Pancreas (tissue), 10 donors: ENCODE measurements at regions not wholly inside any gene's neighbourhood (a gene's known extent, or its start where the extent isn't known, plus 50 kb on each side); places are given as distances from the start of the nearest gene placed in this dataset.

ENCODE experiments used
- ATAC-seq, 4 donors: fragments of 200-7000 bp; cut with Tn5 transposase; one replicate each; pipeline versions ENCODE4 v1.8.0 to v1.9.1; 2020; ENCODE audit warnings: mild to moderate bottlenecking in 4 of 4, moderate library complexity in 4 of 4
- DNase-seq, 6 donors: peaks; one replicate each; pipeline ENCODE4 v3.0.0-alpha.2; 2020
- FAIRE-seq: peaks from 2 replicates; lab custom pipeline; 2012; peaks lifted over from hg19 to GRCh38; lab: Jason Lieb, UNC
- H3K27ac ChIP-seq, 4 donors: fragments of 200-600 bp; sonication (generic); 1 replicate in 3 of 4; 2 replicates in 1 of 4; pipeline versions ENCODE4 v1.5.0 to v1.8.0; 2020
- H3K27me3 ChIP-seq, 4 donors: fragments of 200-600 bp; one replicate each; pipeline ENCODE4 v1.8.0; 2021
- H3K36me3 ChIP-seq, 3 donors: fragments of 200-600 bp; sonication (generic) in 1 of 3; one replicate each; pipeline versions ENCODE4 v1.5.0 to v1.8.0; 2020 to 2021
- H3K4me1 ChIP-seq, 3 donors: fragments of 200-600 bp; one replicate each; pipeline ENCODE4 v1.8.0; 2021
- H3K4me3 ChIP-seq, 4 donors: fragments of 200-600 bp; sonication (generic) in 2 of 4; one replicate each; pipeline versions ENCODE4 v1.5.0 to v1.8.0; 2020 to 2021
- H3K9me3 ChIP-seq, 4 donors: fragments of 200-600 bp; one replicate each; pipeline ENCODE4 v1.8.0; 2021
- CTCF ChIP-seq, 4 donors: fragments of 200-600 bp; sonication (generic) in 3 of 4; IDR thresholded peaks; one replicate each; pipeline versions ENCODE4 v1.5.0 to v1.8.0; 2021; ENCODE audit warnings: antibody characterized with exemption in 4 of 4
- WGBS, 2 donors: extraction: QIAGEN DNeasy Blood & Tissue Kit; methylation state at CpG; one replicate each; pipeline ENCODE4 v1.1.7; 2013; 5-methylcytosine and 5-hydroxymethylcytosine counted together
- intact Hi-C, 3 donors: fragments of 100-400 bp; cut with DNase I; formaldehyde crosslinking; loops; one replicate each; pipeline versions ENCODE4 v1.11.1 to v1.14.2; 2022
- donor health status: healthy with polysubstance abuse.
- donor health status: DM: no; HTN: no; CAD: no; lungs with moderate emphysema.
- donor health status: DM: no; HTN: no; CAD: no.
- donor health status: control.
- donor health status: control.
- donor health status: Bipolar disorder and iron deficiency.
- donor health status: DM: yes; HTN: yes; CAD: no.
- donor health status: DM: no; HTN: no; CAD: no.
- donor health status: DM: no; HTN: no; CAD: no.
- donor health status: DM: yes; HTN: yes; CAD: no.

GRCh38 chr21:27454234-27454633, 487.3 kb upstream of the ADAMTS5 start:
- DNase-seq (no peak), FAIRE-seq (no peak), ATAC-seq (no peak)
- no peak overlapping the region for H3K27ac ChIP-seq
- no peak overlapping the region for H3K4me3 ChIP-seq
- no peaks in the 10 kb centered on the region for H3K4me1 ChIP-seq
- no peaks in the 10 kb centered on the region for H3K27me3 ChIP-seq
- no peak for TF ChIP-seq CTCF (IDR thresholded peaks at IDR 0.05)
- WGBS, 2 donors: 83 to 93% methylated on average over 2 of the region's 2 CpGs
- H3K36me3 ChIP-seq: no peaks in the 10 kb centered on the region
- intact Hi-C loops: no loop called here
- no peaks in the 10 kb centered on the region for H3K9me3 ChIP-seq

GRCh38 chr21:27451116-27451515, 484.2 kb upstream of the ADAMTS5 start:
- no peaks in the 10 kb centered on the region for H3K36me3 ChIP-seq
- peak in 2 of 4 donors; percentile 22 to 51 for ATAC-seq
- H3K27me3 ChIP-seq: no peaks in the 10 kb centered on the region
- 61 to 76% methylated on average over 3 of the region's 3 CpGs for WGBS, 2 donors
- no peak overlapping the region for H3K4me3 ChIP-seq
- no peak for DNase-seq
- FAIRE-seq: no peak
- no peak overlapping the region for H3K27ac ChIP-seq
- no peak for TF ChIP-seq CTCF (IDR thresholded peaks at IDR 0.05)
- no peaks in the 10 kb centered on the region for H3K9me3 ChIP-seq
- no peaks in the 10 kb centered on the region for H3K4me1 ChIP-seq
- intact Hi-C loops: no loop called here

- H3K4me3 ChIP-seq: no peak overlapping the region
- H3K36me3 ChIP-seq: no peaks in the 10 kb centered on the region
- no peak for ATAC-seq
- H3K27me3 ChIP-seq: no peaks in the 10 kb centered on the region
- no peaks in the 10 kb centered on the region for H3K9me3 ChIP-seq
- no peak for TF ChIP-seq CTCF (IDR thresholded peaks at IDR 0.05)
- no peaks in the 10 kb centered on the region for H3K4me1 ChIP-seq
- WGBS, 2 donors: 53 to 74% methylated on average over 3 of the region's 3 CpGs
- no peak for DNase-seq
- intact Hi-C loops: no loop called here
- FAIRE-seq: no peak
- no peak overlapping the region for H3K27ac ChIP-seq
Observed at GRCh38 chr21:27450216-27450615, 483.3 kb upstream of the ADAMTS5 start.

GRCh38 chr21:27448960-27449359, 482.1 kb upstream of the ADAMTS5 start:
- DNase-seq (peak in 1 of 6 donors; percentile 2), FAIRE-seq (no peak), ATAC-seq (peak in 3 of 4 donors; percentile 28 to 88 (median 76))
- Histone ChIP-seq H3K4me3 (no peak overlapping the region), H3K27me3 (no peaks in the 10 kb centered on the region), H3K4me1 (no peaks in the 10 kb centered on the region), H3K9me3 (no peaks in the 10 kb centered on the region), H3K27ac (no peak overlapping the region), H3K36me3 (no peaks in the 10 kb centered on the region)
- intact Hi-C loops: no loop called here
- 59 to 69% methylated on average over 7 of the region's 7 CpGs for WGBS, 2 donors
- TF ChIP-seq CTCF (IDR thresholded peaks at IDR 0.05): no peak

- Histone ChIP-seq H3K27ac (no peak overlapping the region), H3K27me3 (no peaks in the 10 kb centered on the region), H3K9me3 (no peaks in the 10 kb centered on the region), H3K36me3 (no peaks in the 10 kb centered on the region), H3K4me3 (no peak overlapping the region), H3K4me1 (no peaks in the 10 kb centered on the region)
- intact Hi-C loops: no loop called here
- 60 to 70% methylated on average over 1 of the region's 1 CpG for WGBS, 2 donors
- TF ChIP-seq CTCF (IDR thresholded peaks at IDR 0.05): no peak
- DNase-seq: no peak
- no peak for ATAC-seq
- no peak for FAIRE-seq
Observed at GRCh38 chr21:27447843-27448242, 481.0 kb upstream of the ADAMTS5 start.
